Uterus (tissue), 2 donors: ENCODE measurements at regions not wholly inside any gene's neighbourhood (a gene's known extent, or its start where the extent isn't known, plus 50 kb on each side); places are given as distances from the start of the nearest gene placed in this dataset.

ENCODE experiments used
- CTCF ChIP-seq, 4 experiments: fragments of 200-600 bp in 2 of 4; fragments of 450-650 bp in 2 of 4; sonication (generic) in 2 of 4; IDR thresholded peaks; one replicate each; pipeline ENCODE4 v1.5.1; 2016 to 2019; ENCODE audit warnings: antibody characterized with exemption in 4 of 4, mild to moderate bottlenecking in 2 of 4, moderate library complexity in 1 of 4
- POLR2A ChIP-seq, 2 donors: fragments of 450-650 bp; IDR thresholded peaks; one replicate each; pipeline ENCODE4 v1.6.1; 2016; ENCODE audit warnings: antibody characterized with exemption in 2 of 2, mild to moderate bottlenecking in 1 of 2, moderate library complexity in 1 of 2

GRCh38 chr5:149435660-149436059, 56.6 kb upstream of the IL17B start:
- TF ChIP-seq CTCF (IDR thresholded peaks at IDR 0.05) = no peak
- no peak for TF ChIP-seq POLR2A (IDR thresholded peaks at IDR 0.05)
